ENCODE measurements at regions not wholly inside any gene's neighbourhood (a gene's known extent, or its start where the extent isn't known, plus 50 kb on each side); places are given as distances from the start of the nearest gene placed in this dataset.
A peak's percentile ranks its signal among the peaks of the same experiment; 100 is the strongest.

DNA sequence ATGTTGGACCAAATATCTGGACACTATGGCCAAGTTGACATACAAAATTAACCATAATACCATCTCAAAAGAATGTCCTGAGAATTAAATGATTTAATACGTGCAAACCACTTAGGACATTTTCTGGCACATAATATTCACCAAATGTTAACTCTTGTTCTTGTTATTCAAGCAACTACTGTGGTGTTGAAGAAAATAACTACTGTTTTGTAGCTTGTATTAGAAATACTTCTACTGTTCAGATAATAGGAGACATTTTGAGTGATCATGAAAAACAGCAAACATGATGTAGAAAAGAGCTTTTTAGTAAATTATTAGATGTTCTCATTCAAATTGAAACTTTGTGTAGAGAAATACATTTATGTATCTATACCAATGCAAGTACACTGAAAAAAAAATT lies 140.7 kb upstream of the SMIM31 start:
- no peak for DNase-seq (ENCODE audit: low read depth, low spot score)
- TF ChIP-seq, protein P1, sequence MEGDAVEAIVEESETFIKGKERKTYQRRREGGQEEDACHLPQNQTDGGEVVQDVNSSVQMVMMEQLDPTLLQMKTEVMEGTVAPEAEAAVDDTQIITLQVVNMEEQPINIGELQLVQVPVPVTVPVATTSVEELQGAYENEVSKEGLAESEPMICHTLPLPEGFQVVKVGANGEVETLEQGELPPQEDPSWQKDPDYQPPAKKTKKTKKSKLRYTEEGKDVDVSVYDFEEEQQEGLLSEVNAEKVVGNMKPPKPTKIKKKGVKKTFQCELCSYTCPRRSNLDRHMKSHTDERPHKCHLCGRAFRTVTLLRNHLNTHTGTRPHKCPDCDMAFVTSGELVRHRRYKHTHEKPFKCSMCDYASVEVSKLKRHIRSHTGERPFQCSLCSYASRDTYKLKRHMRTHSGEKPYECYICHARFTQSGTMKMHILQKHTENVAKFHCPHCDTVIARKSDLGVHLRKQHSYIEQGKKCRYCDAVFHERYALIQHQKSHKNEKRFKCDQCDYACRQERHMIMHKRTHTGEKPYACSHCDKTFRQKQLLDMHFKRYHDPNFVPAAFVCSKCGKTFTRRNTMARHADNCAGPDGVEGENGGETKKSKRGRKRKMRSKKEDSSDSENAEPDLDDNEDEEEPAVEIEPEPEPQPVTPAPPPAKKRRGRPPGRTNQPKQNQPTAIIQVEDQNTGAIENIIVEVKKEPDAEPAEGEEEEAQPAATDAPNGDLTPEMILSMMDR (IDR thresholded peaks at IDR 0.05; ENCODE audit: low read depth, low read length) = no peak
- in situ Hi-C loops (cut with HindIII; ENCODE audit: low sequenced_read_pairs) = no loop called here
- no peak overlapping the region for H3K4me3 ChIP-seq (ENCODE audit: low read depth, low read length)

DNA sequence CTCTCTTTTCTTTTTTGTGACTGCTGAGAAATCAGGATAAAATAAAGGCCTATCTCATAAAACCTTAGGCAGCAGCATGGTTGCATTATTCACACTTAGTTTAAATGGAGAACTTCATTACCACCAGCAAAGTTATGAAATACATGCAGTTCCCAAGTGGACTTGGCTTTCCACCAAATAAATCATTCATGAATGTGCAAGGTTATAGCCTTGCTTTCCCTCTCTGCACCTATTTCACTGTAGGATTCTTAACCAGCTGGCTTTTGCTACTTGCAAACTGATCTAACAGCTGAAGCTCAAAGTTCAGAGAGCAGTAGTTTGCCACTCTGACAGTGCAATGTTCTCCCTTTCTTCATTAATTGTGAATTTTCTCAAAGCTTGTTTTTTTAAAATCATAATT lies 140.1 kb upstream of the SMIM31 start:
- no peak overlapping the region for H3K4me3 ChIP-seq (ENCODE audit: low read depth, low read length)
- in situ Hi-C loops (cut with HindIII; ENCODE audit: low sequenced_read_pairs) = no loop called here
- no peak for DNase-seq (ENCODE audit: low read depth, low spot score)
- TF ChIP-seq, protein P1 (IDR thresholded peaks at IDR 0.05; ENCODE audit: low read depth, low read length) = no peak

DNA sequence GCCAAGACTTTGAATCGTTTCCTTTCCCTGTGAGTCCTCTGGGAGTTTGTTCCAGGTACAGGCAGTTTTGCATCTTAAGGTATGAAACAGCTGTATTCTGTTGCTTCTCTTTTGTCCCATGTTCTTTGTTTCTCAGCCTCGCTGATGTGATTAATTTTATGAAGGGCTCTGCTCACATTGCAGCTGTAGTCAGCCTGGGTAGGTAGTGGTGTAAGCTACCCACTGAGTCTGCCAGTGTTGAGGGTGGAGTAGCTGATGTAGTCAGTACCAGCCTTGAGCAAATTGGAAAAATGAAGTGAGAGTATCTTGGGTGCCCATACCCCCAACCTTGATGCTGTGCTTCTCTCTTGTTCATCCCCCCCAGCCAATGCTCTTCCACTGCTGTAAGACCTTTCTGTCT lies 139.6 kb upstream of the SMIM31 start:
- H3K4me3 ChIP-seq (ENCODE audit: low read depth, low read length) = no peak overlapping the region
- TF ChIP-seq, protein P1 (IDR thresholded peaks at IDR 0.05; ENCODE audit: low read depth, low read length) = no peak
- no peak for DNase-seq (ENCODE audit: low read depth, low spot score)
- in situ Hi-C loops (cut with HindIII; ENCODE audit: low sequenced_read_pairs) = no loop called here

DNA sequence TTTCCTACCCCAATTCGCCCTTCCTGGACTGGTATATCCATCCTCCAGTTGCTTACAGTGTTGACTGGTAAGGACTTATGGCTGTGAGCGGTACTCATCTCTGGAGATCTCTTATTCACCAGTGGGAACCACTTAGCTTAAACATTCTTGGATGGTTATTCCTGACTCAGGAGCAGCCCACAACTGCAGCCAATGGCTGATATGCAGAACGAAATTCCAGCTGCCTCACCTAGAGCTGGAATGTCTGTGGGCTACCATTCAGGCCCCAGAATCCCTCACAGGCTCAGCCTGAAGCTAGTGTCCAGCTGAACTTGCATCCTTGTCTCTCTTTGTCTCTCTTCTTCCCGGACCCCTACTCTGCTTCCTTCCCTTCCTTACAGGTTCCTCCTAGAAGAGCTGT lies 138.9 kb upstream of the SMIM31 start:
- TF ChIP-seq, protein P1 (IDR thresholded peaks at IDR 0.05; ENCODE audit: low read depth, low read length) = no peak
- in situ Hi-C loops (cut with HindIII; ENCODE audit: low sequenced_read_pairs) = no loop called here
- no peak overlapping the region for H3K4me3 ChIP-seq (ENCODE audit: low read depth, low read length)
- peak; percentile 3 for DNase-seq (ENCODE audit: low read depth, low spot score)

DNA sequence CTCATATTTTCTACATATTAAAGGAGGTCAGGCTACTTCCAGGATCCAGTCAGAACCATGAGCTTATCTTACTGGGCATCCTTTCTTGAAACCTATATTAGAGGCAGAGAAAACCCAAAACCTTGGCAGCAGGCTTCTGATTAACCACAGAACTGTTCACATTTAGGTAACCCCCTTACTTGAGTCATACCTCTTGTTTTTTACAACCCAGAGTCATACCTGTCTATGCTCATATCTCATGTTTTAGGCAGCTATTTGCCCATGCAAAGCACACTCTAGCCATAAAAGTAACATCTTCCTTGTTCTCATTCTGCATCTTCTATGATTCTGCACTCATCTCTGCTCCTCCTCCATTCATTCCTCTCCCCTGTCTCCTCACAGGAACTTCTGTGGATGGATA lies 138.0 kb upstream of the SMIM31 start:
- TF ChIP-seq, protein P1 (IDR thresholded peaks at IDR 0.05; ENCODE audit: low read depth, low read length) = no peak
- DNase-seq (ENCODE audit: low read depth, low spot score) = no peak
- H3K4me3 ChIP-seq (ENCODE audit: low read depth, low read length) = no peak overlapping the region
- in situ Hi-C loops (cut with HindIII; ENCODE audit: low sequenced_read_pairs) = no loop called here

DNA sequence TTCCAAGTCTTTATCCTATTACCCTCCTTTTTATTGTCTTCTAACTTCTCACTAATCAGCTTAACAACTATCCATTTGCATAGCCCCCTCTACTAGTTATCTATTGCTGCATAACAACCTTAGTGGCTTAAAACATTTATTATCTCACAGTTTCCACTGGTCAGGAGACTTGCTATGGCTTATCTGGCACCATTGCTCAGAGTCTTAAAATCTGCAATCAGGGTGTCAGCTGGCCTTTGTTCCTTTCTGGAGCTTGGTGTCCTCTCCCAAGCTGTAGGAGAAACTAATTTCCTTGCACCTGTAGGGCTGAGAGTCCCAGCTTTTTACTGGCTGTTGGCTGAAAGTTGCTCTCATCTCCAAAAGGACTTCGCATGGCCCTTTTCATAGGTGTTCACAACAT lies 137.0 kb upstream of the SMIM31 start:
- TF ChIP-seq, protein P1 (IDR thresholded peaks at IDR 0.05; ENCODE audit: low read depth, low read length) = no peak
- in situ Hi-C loops (cut with HindIII; ENCODE audit: low sequenced_read_pairs) = no loop called here
- DNase-seq (ENCODE audit: low read depth, low spot score) = no peak
- H3K4me3 ChIP-seq (ENCODE audit: low read depth, low read length) = no peak overlapping the region

DNA sequence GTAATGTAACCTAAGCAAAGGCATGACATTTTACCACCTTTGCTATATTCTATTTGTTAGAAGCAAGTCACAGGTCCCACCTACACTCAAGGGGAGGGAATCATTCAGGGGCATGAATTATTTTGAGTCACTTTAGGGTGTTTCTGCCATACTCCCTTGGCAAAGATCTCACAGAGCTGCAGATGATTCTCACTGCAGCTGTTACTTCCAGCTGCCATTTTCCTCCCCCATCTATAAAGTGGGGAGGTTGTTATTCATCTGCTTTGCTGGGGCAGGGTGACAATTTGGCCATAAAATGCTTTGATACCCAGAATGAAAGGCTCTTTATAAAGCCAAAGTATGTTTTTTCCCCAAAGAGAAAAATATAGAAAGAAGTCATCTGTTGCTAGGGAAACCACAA lies 136.5 kb upstream of the SMIM31 start:
- DNase-seq (ENCODE audit: low read depth, low spot score) = no peak
- H3K4me3 ChIP-seq (ENCODE audit: low read depth, low read length) = no peak overlapping the region
- in situ Hi-C loops (cut with HindIII; ENCODE audit: low sequenced_read_pairs) = no loop called here
- TF ChIP-seq, protein P1 (IDR thresholded peaks at IDR 0.05; ENCODE audit: low read depth, low read length) = no peak
